ENCODE measurements at regions not wholly inside any gene's neighbourhood (a gene's known extent, or its start where the extent isn't known, plus 50 kb on each side); places are given as distances from the start of the nearest gene placed in this dataset.

DNA sequence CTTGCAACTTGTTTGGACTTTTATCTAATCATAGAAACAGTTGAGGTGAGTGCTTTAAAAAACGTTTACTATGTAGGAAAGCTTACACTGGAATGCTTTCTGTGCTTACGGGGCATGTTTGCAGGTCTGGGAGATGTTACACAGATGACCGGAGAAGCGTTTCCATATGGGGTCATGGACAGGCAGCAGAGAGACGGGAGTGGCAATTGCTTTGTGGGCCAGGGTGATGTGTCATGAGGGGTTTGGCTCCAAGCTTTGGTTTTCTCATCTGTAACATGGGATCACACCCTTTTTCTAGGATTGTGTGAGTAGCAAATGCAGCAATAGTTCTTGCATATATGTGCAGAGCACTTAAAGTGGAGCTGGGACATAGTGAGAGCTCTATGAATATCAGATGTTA, 174.8 kb upstream of the MKI67 start:
- TF ChIP-seq POLR2AphosphoS5 (IDR thresholded peaks at IDR 0.05; ENCODE audit: low read depth, low read length) (no peak), POLR2A (IDR thresholded peaks at IDR 0.05; ENCODE audit: low read depth, low read length) (no peak), TAF1 (IDR thresholded peaks at IDR 0.05; ENCODE audit: low read depth, low read length) (no peak), PAX5 (IDR thresholded peaks at IDR 0.05; ENCODE audit: insufficient read depth, low read length, severe bottlenecking) (no peak), SPI1 (IDR thresholded peaks at IDR 0.05; ENCODE audit: low read depth, low read length) (no peak)

Measured in GM12891 (cell line).